GM18873 (cell line): ENCODE measurements at regions not wholly inside any gene's neighbourhood (a gene's known extent, or its start where the extent isn't known, plus 50 kb on each side); places are given as distances from the start of the nearest gene placed in this dataset.

Experiments
- ATAC-seq: cut with Tn5 transposase; IDR thresholded peaks from one replicate; pipeline ENCODE4 v1.9.1; 2021; ENCODE audit warnings: mild to moderate bottlenecking, moderate library complexity, moderate number of reproducible peaks; ENCODE audit not compliant: unreplicated experiment, low FRiP score

DNA sequence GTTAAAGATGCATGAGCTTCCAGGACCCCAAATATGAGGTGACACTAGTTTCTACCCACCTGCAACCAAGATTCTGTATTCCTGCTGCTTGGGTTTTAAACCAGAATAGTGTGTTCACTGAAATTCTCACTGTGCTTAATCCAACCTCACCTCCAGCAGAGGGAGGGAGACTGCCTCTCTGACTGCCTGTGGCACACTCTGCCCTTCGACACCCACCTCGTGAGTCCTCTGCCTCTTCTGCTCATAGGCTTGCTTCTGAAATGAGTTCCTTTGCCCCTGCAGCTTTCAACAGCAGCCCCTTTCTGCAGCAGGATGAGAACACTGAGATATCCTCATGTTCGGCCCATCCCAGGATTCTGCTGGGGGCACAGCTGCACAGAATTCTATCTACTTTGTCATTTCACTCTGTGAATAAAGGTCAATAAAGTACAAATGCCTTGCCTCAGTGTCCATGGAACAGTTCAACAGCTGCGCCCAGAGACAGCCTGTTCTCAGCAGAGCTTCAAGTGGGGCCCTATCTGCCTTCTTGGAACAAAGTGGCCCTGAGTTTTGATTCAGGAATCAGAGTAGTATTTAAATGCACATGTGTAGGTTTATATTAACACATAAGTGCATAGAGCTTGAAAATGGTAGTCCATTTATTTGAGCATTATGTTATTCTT, 632.5 kb downstream of the TNS3 start:
- ATAC-seq = no peak

DNA sequence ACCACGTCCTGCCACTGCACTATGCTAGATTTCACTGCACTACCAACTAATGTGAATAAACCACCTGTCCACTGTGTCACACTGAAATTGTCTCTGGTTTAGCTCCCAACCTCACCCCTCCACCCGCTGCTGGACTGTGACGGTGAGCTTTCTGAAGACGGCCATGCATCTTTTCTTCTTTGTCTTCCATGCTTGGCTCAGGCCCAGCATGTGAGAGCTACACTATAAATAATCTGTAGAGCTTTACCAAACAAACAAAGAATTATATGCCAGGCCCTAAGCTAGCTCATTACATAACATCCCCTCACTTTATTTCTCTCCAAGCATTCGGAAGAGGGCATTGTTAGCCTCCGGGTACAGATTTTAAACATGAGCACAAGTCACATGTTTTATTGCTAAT, 633.2 kb downstream of the TNS3 start:
- ATAC-seq = no peak

DNA sequence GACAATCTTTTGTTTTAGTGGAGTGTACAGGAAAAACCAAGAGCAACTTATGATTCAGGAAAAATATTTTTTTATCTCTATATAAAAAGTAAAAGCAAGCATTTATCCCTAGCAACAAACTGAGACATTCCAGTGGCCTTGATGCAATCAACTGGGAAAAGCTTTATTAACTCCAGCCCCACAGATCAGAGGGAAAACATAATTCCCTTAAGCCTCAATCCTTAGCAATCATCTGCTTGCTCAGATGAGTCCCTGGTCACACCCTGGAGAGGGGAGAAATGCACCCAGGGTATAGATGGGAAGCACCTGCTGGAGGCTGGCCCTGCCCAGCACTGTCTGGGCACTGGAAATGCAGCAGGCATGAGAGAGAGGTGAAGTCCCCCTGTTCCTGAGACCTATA, 636.6 kb downstream of the TNS3 start:
- no peak for ATAC-seq

DNA sequence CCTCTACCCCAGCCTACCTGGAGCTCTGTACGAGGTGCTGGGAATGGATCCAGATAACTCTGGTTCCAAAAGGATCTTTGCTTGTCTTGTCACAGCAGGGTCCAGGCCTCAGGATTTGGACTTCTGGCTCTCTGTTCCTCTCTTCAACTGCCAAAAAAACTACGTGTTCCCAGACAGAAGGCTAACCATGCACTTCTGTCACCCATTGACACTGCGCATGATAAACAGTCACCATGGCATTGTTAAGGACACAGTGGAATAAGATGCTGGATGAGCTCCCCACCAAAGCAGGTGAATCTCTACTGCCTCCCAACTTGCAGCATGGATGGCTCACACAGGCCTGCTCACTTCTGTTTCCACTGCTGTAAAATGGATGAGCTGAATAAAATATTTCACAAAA, 637.9 kb downstream of the TNS3 start:
- ATAC-seq = no peak

DNA sequence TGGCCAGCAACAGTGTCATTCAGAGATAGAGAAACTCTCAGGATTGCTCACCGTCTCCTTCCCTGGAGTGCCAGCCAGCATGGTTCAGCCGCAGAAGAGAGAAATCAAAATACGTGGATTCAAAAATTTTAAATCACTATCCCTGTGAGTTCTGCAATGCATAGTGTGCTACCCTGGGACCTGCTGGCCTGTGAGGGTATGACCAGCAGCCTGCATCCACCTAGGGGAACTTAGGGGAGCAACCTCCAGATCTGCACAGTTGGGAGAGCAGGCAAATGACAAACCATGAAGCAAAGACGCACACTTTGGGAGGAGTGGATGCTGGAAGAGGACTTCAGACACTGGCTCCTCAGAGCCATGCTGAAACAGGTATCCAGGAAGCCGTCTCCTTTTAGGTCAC, 639.3 kb downstream of the TNS3 start:
- no peak for ATAC-seq

DNA sequence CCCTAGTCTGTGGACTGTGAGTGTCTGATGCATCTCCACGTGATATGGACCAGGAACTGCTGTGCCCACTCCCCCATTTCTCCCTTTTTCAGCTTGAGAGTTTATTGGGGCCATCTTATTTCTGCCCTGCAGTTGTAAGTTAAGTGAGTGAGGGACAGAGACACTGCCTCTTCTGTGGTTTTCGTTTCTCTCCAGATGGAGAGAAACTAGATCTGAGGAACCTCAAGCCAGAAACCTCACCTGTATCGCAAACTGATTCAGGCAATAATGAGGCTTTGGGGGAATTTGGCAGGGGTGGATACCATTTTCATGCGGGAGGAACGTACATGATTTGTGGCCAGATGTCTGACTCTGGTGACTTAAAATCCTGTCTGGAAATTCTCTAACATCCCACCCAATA, 641.7 kb downstream of the TNS3 start:
- ATAC-seq = no peak

DNA sequence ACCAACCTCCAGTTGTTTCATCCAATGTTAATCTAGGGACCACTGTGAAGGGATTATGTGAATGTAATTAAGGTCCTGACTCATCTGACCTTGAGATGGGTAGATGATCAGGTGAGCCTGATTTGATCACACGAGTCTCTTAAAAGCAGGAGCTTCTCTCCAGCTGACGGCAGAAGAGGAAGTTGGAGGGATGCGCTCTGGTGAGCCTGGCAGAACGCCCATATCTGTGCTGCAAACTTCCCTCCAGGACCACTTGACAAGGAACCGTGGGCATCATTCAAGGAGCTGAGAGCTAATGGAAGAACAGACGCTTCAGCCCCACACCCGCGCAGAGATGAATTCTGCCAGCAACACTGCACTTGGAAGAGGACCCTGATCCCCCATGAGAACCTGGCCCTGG, 642.4 kb downstream of the TNS3 start:
- no peak for ATAC-seq

DNA sequence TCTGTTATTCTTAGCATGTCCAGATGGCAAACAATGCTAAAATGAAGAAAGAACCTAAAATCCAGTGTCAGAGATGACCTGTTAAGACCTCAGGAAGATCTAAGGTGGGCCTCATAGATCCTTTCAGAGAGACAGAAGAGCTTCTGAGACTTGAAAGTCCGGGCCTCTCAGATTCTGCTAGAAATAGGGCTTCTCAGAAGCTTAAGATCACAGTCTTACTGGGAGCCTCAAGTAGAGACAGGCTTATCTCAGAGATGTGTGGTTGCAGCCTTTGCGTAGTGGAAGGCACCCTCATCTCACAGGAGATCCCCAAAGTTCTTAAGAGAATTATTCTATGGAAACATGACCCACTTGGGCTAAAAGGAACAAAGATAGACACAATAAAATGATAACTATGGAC, 642.8 kb downstream of the TNS3 start:
- no peak for ATAC-seq

DNA sequence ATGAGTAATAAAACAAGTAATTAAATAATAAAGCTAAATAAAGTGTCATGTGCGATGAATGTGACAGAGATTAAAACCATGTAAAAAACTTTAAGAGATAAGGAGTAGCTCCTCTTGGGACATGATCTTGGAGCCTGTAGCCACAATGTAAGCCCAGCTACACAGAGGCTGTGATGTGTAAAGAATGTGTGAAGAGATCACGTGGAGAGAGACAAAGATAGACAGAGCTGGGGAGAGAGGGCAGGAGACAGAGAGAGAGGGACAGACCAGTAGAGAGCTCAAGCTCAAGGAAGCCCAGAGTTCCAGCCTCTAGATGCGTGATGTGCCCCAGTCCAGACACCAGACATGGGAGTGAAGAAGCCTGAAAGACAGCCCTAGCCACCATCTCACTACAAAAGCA, 644.1 kb downstream of the TNS3 start:
- ATAC-seq = no peak

DNA sequence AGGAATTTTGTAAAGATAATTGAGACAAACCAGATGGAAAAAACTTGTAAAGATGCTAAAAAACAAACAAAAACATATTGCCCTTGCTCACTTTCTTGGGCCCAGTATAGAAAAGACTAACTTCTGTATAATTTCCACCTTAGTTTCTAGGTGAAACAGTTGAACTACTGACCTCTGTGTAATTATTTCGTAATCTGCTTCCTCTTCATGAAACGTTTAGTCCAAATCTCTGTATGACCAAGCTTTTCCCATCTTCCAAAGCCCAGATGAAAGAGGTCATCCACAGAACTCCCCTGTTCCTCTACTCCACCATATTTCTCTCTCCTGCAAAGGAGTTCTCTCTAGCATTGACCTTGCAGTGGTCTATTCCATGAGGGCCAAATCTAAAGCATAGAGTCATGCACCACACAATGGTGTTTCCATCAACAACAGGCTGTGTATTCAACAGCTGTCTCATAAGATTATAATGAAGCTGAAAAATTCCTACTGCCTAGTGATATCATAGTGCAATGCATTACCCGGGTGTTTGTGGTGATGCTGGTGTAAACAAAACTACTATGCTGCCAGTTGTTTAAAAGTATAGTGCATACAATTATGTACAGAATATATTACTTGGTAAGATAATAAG, 647.6 kb downstream of the TNS3 start:
- no peak for ATAC-seq

DNA sequence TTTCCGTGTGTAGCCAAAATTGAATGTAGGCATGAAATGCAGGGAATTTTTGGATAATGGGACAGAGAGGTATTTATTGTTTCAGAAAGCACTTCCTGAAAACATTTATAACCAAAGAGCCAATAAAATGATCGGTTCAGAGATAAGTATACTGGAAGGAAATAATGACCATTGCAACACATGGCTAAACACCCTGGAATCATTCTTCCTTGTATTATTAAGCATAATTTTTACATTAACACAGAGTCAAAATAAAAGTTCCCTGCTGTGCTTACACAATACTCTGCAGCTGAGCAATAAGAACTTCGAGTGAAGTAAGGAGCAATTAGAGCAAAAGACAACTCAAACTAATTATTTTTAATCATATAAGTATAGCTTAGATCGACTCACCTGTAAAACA, 648.3 kb downstream of the TNS3 start:
- ATAC-seq = no peak

DNA sequence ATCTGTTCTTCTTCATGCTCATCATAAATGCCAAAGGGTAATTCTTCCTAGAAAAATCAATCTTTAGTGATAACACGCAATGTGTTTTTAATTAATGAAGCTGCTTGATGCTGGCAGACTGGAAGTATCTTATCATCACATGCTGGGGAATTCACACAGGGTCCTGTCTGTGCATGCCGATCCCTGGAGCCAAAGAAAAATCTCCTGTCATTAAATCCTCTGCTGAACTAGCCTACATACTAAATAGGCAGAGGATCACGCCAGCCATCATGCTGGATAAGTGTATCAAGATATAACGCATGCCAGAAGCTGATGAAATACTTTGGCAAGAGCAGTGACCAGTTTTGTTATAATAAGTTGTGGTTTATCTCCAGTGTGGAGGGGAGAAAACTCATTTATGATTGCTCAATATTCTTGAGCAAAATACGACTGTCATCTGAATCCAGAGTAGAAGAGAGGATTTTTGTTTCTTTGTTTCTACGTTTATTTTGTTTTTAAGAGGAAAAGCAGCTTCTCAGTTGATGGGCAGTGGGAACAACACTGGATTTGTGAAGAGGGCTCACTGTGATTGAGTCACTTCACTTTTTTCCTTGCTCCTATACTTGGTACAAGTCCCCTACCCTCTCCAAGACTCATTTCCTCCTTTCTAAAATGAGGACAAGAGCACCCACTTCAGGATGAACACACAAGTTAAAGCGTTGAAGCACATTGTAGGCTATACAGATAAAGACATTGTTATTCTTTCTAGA, 649.1 kb downstream of the TNS3 start:
- no peak for ATAC-seq

DNA sequence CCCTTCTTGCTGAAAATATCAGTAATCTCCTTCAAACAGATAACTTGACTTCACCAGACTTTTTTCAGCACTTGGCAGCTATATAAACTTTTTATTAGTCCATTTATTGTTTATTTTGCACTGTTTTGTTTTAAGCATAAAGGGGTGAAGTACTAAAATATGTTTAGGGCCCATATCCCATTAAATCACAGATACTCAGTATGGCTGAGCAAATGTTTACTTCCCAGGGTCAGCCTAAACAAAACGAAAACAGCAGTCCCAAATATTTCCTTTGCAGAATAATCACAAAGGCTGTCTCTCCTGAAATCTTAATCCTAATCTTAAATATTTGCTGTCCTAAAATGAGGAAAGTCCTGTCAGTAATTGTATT, 649.6 kb downstream of the TNS3 start:
- ATAC-seq = no peak

DNA sequence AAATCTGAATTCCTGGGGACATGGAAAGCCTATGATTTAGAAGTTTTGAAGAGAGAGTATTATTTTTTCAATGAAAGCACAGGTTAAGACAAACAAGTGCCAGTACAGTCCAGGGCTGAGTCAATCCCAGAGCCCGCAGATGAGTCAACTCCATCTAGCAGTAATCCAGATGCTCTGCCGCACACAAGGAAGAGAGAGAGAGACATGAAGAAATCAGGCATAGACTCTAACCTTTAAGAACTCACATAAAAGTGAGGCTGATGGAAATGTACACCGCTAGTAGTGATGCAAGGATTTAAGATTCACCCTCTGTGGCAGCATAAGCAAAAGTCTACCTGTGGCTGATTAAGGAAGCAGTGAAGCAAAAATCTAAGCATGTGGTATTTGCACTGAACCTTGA, 651.5 kb downstream of the TNS3 start:
- no peak for ATAC-seq

DNA sequence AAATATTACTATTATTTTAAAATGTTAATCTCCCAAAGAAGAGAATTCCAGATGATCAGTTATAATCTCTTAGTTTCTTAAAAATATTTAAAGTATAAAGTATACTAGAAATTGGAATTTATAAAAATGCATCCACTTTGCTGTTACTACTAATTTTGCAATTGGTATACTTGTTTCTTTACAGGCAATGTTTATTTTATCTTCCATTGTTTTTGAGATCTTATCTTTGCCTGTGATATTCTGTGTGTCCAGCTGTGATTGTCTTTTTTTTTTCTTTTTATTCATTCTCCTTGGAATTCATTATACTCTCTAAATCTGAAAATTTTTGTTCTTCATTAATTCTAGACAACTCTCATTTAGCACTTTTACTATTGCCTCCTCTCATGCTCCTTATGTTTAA, 652.6 kb downstream of the TNS3 start:
- no peak for ATAC-seq

DNA sequence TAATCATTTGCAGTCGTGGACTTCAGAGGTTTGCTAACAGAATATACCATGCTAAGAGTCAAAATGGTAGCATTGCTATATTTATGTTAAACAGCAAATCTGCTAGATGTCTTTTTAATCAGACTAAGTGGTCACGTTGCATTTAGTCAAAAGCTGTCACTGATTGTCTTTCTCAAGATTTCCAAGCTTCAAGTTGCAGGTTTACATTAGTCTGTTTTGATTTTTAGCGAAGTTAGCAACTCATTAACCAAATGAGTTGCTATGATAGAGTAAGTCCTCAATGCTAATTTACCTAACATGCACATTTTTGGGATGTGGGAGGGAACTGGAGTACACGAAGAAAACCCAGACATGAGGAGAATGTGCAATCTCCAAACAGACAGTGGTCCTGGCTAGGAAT, 653.2 kb downstream of the TNS3 start:
- no peak for ATAC-seq

DNA sequence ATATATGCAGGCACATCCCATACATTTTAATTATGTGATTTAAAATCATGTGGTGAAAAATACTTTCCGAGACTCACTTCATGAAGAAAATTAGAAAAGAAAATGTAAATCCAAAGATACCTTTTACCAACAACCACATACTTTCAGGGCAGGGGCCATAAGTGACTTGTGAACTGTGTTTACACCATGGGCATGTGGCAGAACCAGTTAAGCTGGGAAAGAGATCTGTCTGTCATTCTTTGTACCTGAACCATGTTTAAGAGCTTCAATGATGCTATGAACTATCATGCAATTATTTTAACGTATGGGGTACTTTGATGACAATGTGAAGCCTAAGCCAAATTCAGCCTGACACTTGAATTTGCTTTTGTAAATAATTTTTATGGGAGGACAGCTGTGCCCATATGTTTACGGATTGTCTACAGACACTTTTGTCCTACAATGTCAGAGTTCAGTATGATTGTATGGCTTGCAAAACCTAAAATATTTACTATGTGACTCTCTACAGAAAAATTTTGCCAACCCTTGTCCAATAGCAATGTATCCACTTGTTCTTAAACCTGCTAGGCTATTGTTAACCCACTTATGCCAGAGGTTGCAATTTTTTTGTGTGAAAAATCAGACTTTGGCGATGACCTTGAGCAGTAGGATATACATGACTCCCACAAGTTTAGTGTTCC, 654.6 kb downstream of the TNS3 start:
- no peak for ATAC-seq

DNA sequence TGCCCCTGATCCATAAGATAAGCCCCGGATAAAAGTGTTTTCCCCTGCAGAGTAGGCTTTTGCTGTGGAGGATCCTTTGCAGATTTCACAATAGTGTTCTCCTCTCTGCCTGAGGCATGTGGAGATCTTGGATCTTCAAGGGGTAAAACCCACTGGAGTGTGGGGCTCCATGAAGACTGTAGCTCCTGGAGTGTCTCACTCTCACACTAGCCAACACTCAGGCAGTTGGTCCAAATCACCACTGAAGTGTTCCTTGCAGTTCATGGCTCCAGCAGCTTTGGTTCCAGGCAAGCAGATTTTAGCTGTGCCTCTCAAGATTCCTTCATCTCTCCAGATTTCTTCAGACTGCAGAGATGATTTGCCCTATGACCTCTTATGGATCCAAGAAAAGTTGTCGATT, 665.3 kb downstream of the TNS3 start:
- ATAC-seq = no peak

DNA sequence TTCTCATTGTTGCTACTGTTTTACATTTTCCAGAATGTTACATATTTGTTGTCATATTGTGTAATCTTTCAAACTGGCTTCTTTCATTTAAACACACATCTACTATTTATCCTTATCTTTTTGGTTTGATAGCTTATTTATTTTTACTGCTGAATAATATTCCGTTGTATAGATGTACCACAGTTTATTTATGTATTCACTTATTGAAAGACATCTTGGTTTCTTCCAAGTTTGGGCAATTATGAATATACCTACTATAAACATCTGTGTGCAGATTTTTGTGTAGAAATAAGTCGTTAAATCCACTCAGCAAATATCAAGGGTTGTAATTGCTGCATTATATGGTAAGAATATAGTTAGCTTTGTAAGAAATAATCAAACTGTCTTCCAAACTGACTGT, 669.2 kb downstream of the TNS3 start:
- ATAC-seq = no peak

DNA sequence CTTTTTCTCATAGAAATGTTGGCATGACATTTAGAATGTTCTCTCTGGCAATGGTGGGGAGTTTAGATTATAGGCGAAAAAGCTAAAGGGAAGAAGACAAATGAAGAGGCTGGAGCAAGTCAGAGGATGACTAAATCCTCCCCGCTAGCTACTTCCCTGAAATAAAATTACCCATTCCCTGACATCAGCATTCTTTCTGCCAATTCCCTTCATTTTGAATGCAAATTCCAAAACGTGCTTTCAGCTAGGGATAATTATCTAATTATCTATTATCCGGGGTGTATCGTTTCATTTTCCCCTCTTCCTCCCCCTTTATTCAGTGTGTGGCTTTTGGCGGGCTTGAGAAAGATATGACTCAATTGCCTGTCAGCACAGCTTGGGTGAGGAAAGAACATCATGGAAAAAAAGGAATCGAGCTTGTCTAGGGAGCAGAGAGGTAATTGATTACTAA, 672.3 kb downstream of the TNS3 start:
- no peak for ATAC-seq

DNA sequence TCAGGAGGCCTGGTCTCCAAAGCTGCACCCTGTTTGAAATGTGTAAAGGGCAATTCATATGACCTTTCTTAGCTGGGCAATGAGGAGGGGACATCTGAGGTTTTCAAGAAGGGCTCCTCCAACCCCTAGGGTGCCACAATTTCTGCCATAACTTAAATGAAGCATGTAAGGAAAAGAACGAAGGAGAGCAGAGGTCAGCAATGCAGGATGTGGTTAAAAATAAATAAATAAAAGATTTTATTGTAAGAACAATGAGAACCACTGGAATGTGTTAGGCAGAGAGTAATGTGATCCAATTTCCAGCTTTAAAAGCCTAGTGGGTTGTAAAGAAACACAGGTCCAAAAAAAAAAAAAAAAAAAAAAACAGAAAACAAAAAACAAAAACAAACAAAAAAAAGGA, 673.1 kb downstream of the TNS3 start:
- ATAC-seq = no peak
